ENCODE measurements at regions not wholly inside any gene's neighbourhood (a gene's known extent, or its start where the extent isn't known, plus 50 kb on each side); places are given as distances from the start of the nearest gene placed in this dataset.

- Mint-ChIP-seq H3K4me1 (ENCODE audit: low read depth, unreplicated experiment) (no peaks in the 10 kb centered on the region), H3K36me3 (ENCODE audit: insufficient read depth, unreplicated experiment) (no peaks in the 10 kb centered on the region), H3K27me3 (ENCODE audit: unreplicated experiment) (no peaks in the 10 kb centered on the region), H3K27ac (ENCODE audit: unreplicated experiment) (no peak overlapping the region), H3K9me3 (ENCODE audit: low read depth, unreplicated experiment) (no peaks in the 10 kb centered on the region), H3K4me3 (ENCODE audit: low read depth, unreplicated experiment) (no peak overlapping the region)
- intact Hi-C loops (cut with micrococcal nuclease; ENCODE audit: unreplicated experiment): no loop called here
- CTCF ChIA-PET: no interaction called here
- no TSS peak for BruUV-seq (replicated peaks)
- no peak for DNase-seq
- no peak for TF ChIP-seq CTCF (IDR thresholded peaks at IDR 0.05; ENCODE audit: unreplicated experiment)
Observed at GRCh38 chr5:125186911-125187375, 440.5 kb upstream of the ZNF608 start.

- BruUV-seq (replicated peaks): no TSS peak
- intact Hi-C loops (cut with micrococcal nuclease; ENCODE audit: unreplicated experiment): no loop called here
- no peaks in the 10 kb centered on the region for H3K4me1 Mint-ChIP-seq (ENCODE audit: low read depth, unreplicated experiment)
- CTCF ChIA-PET: no interaction called here
- no peaks in the 10 kb centered on the region for H3K27me3 Mint-ChIP-seq (ENCODE audit: unreplicated experiment)
- no peak for DNase-seq
- no peak for TF ChIP-seq CTCF (IDR thresholded peaks at IDR 0.05; ENCODE audit: unreplicated experiment)
- no peaks in the 10 kb centered on the region for H3K9me3 Mint-ChIP-seq (ENCODE audit: low read depth, unreplicated experiment)
- H3K27ac Mint-ChIP-seq (ENCODE audit: unreplicated experiment): no peak overlapping the region
- no peak overlapping the region for H3K4me3 Mint-ChIP-seq (ENCODE audit: low read depth, unreplicated experiment)
- H3K36me3 Mint-ChIP-seq (ENCODE audit: insufficient read depth, unreplicated experiment): no peaks in the 10 kb centered on the region
Observed at GRCh38 chr5:125189531-125189941, 443.1 kb upstream of the ZNF608 start.

- H3K4me1 Mint-ChIP-seq (ENCODE audit: low read depth, unreplicated experiment): no peaks in the 10 kb centered on the region
- BruUV-seq (replicated peaks): no TSS peak
- no peaks in the 10 kb centered on the region for H3K36me3 Mint-ChIP-seq (ENCODE audit: insufficient read depth, unreplicated experiment)
- no peak overlapping the region for H3K4me3 Mint-ChIP-seq (ENCODE audit: low read depth, unreplicated experiment)
- CTCF ChIA-PET: interaction anchor here (1.4 kb wide), 1 partner anchor 10 kb away, joined by 3 read pairs; no protein-coding TSS in a partner anchor
- intact Hi-C loops (cut with micrococcal nuclease; ENCODE audit: unreplicated experiment): no loop called here
- no peak for DNase-seq
- H3K27ac Mint-ChIP-seq (ENCODE audit: unreplicated experiment): no peak overlapping the region
- H3K27me3 Mint-ChIP-seq (ENCODE audit: unreplicated experiment): no peaks in the 10 kb centered on the region
- no peaks in the 10 kb centered on the region for H3K9me3 Mint-ChIP-seq (ENCODE audit: low read depth, unreplicated experiment)
- no peak for TF ChIP-seq CTCF (IDR thresholded peaks at IDR 0.05; ENCODE audit: unreplicated experiment)
Observed at GRCh38 chr5:125190232-125191087, 444.0 kb upstream of the ZNF608 start.

- intact Hi-C loops (cut with micrococcal nuclease; ENCODE audit: unreplicated experiment): no loop called here
- no peak for TF ChIP-seq CTCF (IDR thresholded peaks at IDR 0.05; ENCODE audit: unreplicated experiment)
- CTCF ChIA-PET: no interaction called here
- H3K27ac Mint-ChIP-seq (ENCODE audit: unreplicated experiment): no peak overlapping the region
- no peaks in the 10 kb centered on the region for H3K27me3 Mint-ChIP-seq (ENCODE audit: unreplicated experiment)
- H3K4me1 Mint-ChIP-seq (ENCODE audit: low read depth, unreplicated experiment): no peaks in the 10 kb centered on the region
- no peaks in the 10 kb centered on the region for H3K36me3 Mint-ChIP-seq (ENCODE audit: insufficient read depth, unreplicated experiment)
- BruUV-seq (replicated peaks): no TSS peak
- DNase-seq: no peak
- no peak overlapping the region for H3K4me3 Mint-ChIP-seq (ENCODE audit: low read depth, unreplicated experiment)
- H3K9me3 Mint-ChIP-seq (ENCODE audit: low read depth, unreplicated experiment): no peaks in the 10 kb centered on the region
Observed at GRCh38 chr5:125194883-125195282, 448.4 kb upstream of the ZNF608 start.
